VCaP (cell line): ENCODE measurements at regions not wholly inside any gene's neighbourhood (a gene's known extent, or its start where the extent isn't known, plus 50 kb on each side); places are given as distances from the start of the nearest gene placed in this dataset.
"Not testable (repeated sequence)": the region's sequence is repeated elsewhere in the genome, so short reads cannot be mapped to it uniquely, and the experiment has no call there.

Source experiments
- H3K27ac ChIP-seq: fragments of 450-650 bp; 2 replicates; pipeline ENCODE4 v1.5.1; 2017
- CTCF ChIP-seq: fragments of 450-650 bp; conservative IDR thresholded peaks from 2 replicates; pipeline ENCODE4 v1.5.1; 2017; ENCODE audit warnings: mild to moderate bottlenecking, moderate library complexity

- no peak overlapping the region for H3K27ac ChIP-seq
- no peak for TF ChIP-seq CTCF
Observed at GRCh38 chr5:98309785-98310598, 463.5 kb upstream of the RGMB start.

DNA sequence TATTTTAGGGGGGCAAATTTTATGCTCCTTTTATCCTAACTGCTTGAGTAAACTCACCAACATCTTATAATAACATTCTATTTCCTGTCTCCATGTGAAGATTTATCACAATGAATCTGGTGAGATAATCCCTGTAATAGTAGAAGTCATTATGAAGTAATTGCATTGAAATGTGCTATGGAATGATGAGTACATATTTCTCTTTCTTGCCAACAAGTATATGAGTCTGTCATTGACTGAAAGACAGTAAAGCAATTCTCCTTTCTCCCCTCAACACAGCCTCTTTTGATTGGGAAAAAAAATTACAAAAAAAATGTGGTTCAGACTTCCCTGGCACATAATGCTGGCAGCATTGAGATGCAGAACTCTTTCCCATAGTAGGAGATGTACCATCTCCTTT is 459.2 kb upstream of the RGMB start:
- H3K27ac ChIP-seq, result no peak overlapping the region
- no peak for TF ChIP-seq CTCF

GRCh38 chr5:98318386-98318785 is 455.1 kb upstream of the RGMB start:
- no peak for TF ChIP-seq CTCF
- H3K27ac ChIP-seq, result no peak overlapping the region

DNA sequence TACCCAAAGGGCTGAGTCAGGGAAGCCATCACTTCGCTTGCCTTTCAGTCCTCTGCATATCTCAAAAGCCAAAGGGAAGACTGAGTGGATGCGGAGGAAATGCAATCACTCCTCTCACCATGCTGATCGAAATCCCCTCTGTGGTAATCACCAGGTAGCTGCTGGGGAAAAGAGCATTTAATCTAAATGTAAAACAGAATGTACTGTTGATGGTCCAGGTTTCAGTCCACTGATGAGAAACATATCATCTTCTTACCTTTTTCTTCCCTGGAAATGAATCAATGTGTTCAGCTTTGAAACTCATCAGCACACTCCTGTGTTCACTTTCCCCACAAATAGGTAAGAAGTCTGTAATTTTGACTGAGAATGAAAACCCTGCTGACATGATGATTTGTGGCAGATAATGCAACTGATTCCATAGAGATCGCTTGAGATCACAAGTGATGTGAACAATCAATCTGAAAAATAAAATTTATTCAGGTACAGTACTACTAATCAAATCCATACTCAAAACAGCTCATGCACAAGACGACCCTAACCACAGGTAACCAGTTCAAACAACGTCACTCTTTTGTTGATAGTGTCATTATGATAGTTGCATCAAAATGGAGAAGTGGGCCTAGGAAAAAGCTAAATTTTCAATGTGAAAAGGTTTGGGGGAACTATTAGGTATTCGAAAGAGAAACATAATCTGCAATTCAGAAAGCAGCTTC is 454.0 kb upstream of the RGMB start:
- no peak overlapping the region for H3K27ac ChIP-seq
- no peak for TF ChIP-seq CTCF

- H3K27ac ChIP-seq, result no peak overlapping the region
- TF ChIP-seq CTCF, result no peak
Observed at GRCh38 chr5:98320343-98320742, 453.1 kb upstream of the RGMB start.

DNA sequence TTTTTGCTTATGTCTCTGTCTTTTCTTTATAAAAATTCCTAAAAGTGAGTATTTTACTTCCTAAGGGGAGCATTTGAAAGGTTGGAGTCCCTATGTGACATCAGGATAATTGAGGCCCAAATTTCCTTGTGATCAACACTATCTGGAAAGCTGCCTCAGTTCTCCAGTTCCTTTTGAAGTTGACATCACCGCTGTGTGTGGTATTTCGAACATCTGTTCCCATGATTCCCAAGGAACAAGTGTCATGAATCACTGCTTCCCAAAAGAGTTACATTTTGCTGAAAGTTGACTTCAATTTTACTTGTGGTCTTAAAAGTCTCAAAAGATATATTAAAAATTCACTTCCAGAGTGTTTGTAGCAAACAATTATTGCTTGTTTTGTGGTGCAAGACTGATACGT is 452.1 kb upstream of the RGMB start:
- no peak for TF ChIP-seq CTCF
- H3K27ac ChIP-seq, result no peak overlapping the region

DNA sequence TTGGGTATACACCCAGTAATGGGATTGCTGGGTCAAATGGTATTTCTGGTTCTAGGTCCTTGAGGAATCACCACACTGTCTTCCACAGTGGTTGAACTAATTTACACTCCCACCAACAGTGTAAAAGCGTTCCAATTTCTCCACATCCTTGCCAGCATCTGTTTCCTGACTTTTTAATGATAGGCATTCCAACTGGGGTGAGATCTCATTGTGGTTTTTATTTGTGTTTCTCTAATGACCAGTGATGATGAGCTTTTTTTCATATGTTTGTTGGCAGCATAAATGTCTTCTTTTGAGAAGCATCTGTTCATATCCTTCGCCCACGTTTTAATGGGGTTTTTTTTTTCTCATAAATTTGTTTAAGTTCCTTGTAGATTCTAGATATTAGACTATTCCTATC is 448.3 kb upstream of the RGMB start:
- H3K27ac ChIP-seq, result not testable (repeated sequence)

- no peak for TF ChIP-seq CTCF
- H3K27ac ChIP-seq, result no peak overlapping the region
Observed at GRCh38 chr5:98328015-98328414, 445.4 kb upstream of the RGMB start.
